ENCODE measurements at regions not wholly inside any gene's neighbourhood (a gene's known extent, or its start where the extent isn't known, plus 50 kb on each side); places are given as distances from the start of the nearest gene placed in this dataset.

- TF ChIP-seq CTCF (IDR thresholded peaks at IDR 0.05): no peak
- TF ChIP-seq POLR2A (IDR thresholded peaks at IDR 0.05): no peak
- no peak for TF ChIP-seq POLR2AphosphoS5 (IDR thresholded peaks at IDR 0.05)
Measured at GRCh38 chr18:42657551-42657950, 457.9 kb downstream of the RIT2 start.

All from breast epithelium (tissue), 3 donors.